Stimulated activated CD4-positive, alpha-beta T cell treated with anti-CD3 and anti-CD28 coated beads, Interleukin-1b, Interleukin-23, amount 100 ng/mL, for 24 hours (primary cell): ENCODE measurements at regions not wholly inside any gene's neighbourhood (a gene's known extent, or its start where the extent isn't known, plus 50 kb on each side); places are given as distances from the start of the nearest gene placed in this dataset.

Experiments used
- DNase-seq, 4 experiments: peaks; one replicate each; pipeline ENCODE4 v3.0.0-alpha.2; 2020; ENCODE audit warnings: low read depth in 4 of 4, low spot score in 1 of 4

- DNase-seq, result no peak
These were observed 295.8 kb downstream of the GABRB3 start for GRCh38 chr15:26477044-26477443.

GRCh38 chr15:26475554-26475953, 297.3 kb downstream of the GABRB3 start:
- DNase-seq, result no peak

GRCh38 chr15:26472661-26473060, 300.2 kb downstream of the GABRB3 start:
- DNase-seq, result no peak

GRCh38 chr15:26461847-26462608, 310.8 kb downstream of the GABRB3 start:
- no peak for DNase-seq

DNA sequence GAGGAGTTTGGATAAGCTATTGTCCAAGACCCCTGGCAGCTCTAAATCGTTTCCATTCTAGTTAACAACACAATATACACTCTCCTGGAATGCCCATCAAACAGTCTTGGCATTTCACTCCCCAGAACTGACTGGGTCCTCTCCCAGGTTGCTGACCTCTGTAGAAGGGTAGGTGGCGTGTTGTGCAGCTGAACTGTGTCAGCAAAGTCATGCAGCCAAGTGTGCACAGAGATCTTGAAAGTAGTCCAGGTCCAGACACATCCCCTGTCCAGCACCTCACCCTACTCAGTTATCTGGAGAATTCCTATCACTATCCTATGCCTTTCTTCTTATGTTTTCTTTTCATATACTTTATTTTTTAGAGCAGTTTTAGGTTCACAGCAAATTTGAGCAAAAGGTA, 312.7 kb downstream of the GABRB3 start:
- no peak for DNase-seq

- DNase-seq, result no peak
These were observed 317.0 kb downstream of the GABRB3 start for GRCh38 chr15:26455828-26456227.

DNA sequence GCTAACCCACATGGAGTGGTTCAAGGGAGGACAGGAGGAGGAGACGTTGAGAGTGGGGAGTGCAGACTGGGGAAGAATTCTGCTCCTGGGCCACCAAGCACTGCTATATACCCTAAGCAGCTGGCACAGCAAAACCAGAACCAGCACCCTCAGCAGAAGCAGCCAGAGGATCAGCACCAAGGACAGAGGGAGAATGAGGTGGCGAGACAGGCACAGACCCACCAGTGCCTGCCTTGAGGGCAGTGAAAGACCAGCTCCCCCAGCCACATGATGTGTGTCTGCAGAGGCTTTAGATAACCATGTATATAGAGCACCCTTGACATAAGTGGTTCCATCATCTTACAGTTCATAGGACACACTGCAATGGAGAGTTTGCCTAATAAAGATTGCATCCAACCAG, 319.0 kb downstream of the GABRB3 start:
- no peak for DNase-seq

- no peak for DNase-seq
These were observed 320.9 kb downstream of the GABRB3 start for GRCh38 chr15:26451995-26452394.

- no peak for DNase-seq
These were observed 323.6 kb downstream of the GABRB3 start for GRCh38 chr15:26449291-26449690.

DNA sequence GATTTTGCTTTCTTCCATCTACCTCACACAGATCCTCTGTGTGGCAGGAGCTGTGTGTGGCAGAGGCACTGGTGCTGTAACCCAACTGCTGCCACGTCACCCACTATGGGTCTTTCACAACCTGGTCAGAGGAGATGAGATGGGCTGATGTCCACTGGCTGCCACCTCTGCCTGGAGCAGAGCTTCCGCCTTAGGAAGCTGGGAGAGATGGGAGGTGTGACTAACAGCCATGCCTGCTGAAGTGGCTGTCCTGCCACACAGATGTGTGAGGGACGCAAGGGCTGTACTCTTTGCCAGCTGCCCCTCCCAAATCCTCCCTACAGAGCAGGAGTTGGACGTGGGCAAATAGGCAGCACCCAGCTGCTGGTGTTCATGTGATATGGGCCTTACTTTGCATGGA, 329.5 kb downstream of the GABRB3 start:
- no peak for DNase-seq

DNA sequence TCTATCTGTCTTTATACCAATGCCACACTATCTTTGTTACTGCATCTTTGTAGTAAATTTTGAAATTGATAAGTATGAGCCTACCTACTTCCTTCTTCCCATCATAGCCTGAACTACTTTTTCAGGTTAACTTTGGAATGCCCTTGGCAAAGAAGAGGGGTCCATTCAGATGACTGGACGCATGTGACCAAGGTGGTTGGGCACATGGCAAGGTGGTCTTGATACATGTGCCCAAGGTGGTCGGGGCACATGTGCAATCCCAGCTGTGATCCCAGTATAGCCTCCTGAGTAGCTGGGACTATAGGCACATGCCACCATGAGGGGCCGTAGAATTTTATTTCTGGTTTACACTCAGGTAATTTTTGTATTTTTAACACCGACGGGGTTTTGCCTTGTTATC, 330.2 kb downstream of the GABRB3 start:
- DNase-seq, result no peak

- no peak for DNase-seq
These were observed 333.2 kb downstream of the GABRB3 start for GRCh38 chr15:26439681-26440080.

DNA sequence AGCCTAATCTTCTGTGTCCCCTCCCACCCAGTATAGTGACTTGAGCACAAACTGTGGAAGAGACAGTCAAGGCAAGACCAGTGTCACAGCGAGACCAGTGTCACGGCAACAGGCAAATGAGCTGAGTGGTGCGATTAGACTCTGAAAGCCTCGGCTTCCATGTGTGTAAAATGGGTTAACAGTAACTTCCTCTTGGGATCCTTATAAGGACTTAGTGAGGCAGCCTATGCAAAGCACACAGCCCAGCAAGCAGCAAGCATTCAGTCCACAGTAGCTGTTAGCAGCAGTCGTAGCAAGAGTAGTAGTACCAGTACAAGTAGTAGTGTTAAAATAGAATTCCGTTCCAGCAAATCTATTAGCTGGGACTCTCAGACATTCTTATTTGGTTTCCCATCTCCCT, 334.1 kb downstream of the GABRB3 start:
- no peak for DNase-seq

GRCh38 chr15:26438316-26438715, 334.6 kb downstream of the GABRB3 start:
- no peak for DNase-seq

DNA sequence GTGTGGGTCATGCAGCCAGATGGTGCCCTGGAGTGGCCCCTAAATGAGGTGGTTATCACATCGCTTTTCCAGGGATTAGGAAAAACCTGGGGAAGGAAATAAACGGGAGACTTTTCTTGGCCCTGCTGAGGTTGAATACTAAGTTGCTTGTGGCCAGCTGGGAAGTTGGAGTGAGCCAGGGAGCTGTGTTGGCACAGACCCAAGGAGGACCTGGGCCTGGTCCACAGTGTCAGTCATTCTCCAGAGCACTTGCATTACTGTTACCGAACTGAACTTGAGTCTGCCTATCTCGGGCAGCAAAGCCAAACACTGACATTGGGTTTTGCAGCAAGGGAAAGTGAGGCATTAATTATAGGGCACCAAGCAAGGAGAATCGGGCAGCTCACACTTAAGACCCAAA, 339.0 kb downstream of the GABRB3 start:
- DNase-seq, result no peak

DNA sequence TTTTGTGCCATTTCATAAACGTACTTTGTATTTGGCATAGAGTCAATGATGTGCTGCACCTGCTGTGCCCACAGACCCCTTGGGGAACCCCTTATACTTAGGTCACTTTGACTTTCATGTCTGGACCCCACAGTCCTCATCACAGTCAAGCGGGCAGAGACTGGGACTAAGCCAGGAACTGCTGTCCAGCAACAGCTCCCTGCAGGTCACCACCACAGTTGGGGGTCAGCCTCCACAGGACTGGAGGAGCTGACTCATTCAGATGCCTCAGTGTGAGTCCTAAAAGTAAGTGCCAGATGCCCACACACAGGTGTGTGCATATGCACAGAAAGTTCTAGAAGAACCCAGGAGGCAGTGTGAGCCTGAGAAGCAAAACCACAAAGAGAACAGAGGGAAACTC, 339.8 kb downstream of the GABRB3 start:
- no peak for DNase-seq

DNA sequence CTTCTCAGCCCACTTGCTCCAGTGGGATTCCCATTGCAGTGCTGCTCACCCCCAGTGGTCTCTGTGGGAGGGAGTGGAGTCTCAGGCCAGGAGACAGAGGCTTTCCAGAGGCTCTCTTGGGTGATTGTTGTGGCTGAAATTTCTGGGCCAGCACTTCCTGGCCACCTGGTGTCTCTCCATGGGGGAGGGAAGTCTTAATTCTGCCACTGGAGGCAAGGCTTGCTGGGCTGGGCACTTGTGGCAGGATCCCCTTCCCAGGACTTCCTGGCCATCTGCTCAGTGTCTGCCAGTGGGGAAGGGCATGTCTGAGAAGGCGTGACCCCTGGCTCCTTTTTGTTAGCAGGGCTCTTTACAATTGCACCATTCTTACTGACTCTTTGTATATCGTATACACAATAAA, 351.8 kb downstream of the GABRB3 start:
- no peak for DNase-seq

- no peak for DNase-seq
These were observed 377.2 kb downstream of the GABRB3 start for GRCh38 chr15:26395624-26396023.

DNA sequence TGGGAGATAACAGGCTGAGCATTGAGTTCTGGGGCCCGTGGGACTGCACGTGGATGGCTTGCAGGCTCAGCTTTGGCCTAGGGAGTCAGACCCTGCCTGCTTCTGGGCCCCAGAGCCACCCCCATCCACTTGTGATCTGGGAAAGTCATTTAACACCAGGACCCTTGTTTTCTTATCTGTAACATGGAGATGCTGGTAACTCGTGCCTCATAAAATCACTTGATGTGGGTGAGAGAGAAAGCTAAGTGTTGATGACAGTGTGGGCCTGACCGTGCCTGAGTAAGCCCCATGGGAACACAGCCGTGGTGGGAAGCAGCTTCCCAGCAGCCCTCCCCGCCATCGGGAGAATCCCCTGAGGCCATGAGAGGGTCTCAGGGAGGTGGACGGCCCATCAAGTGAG, 378.1 kb downstream of the GABRB3 start:
- no peak for DNase-seq

DNA sequence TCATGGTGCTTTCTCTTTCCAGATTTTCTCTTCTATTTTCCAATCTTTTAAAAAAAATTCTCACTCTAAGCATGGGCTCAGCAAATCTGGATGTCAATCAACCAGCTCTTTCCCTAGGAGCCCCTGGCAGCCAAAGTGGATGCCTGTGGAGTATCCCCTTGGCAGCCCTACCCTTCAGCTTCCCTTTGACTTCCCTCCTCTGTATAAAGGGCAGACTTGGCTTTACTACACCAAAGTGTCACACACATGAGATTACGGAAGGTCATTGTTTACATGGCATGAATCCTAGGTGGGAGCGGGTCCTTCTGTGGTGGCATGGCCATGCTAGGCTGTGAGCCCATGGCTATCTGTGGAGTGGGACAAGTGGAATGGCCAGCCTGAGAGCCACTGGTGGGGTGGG, 379.9 kb downstream of the GABRB3 start:
- DNase-seq, result no peak

DNA sequence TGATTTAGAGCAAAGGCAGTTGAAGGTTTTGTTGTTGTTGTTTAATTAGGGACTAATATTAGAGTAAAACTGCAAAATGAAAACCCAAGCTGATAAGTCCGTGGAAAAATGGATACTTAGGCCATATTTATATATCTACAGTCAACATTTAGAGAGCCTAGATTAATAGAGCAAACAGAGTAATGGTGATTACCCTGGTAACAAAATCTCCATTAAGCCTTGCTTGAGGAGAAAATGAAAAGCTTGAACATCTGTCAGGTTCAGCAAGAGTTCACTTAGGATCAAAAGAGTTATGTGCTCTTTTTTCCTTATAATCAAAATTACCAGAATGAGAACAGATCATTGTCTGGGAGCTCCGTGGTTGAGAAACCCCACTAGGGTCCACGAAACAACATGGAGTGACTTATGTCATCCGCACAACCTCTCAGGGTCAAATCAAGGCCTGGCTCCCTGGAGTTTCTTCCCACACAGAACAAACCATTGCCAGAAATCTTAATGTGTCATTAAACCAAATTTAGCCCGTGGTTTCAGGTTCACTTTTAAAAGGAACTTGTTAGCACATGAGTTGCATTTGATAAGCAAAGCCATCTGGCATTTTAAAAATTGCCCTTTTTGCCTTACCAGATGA, 381.2 kb downstream of the GABRB3 start:
- DNase-seq, result no peak

DNA sequence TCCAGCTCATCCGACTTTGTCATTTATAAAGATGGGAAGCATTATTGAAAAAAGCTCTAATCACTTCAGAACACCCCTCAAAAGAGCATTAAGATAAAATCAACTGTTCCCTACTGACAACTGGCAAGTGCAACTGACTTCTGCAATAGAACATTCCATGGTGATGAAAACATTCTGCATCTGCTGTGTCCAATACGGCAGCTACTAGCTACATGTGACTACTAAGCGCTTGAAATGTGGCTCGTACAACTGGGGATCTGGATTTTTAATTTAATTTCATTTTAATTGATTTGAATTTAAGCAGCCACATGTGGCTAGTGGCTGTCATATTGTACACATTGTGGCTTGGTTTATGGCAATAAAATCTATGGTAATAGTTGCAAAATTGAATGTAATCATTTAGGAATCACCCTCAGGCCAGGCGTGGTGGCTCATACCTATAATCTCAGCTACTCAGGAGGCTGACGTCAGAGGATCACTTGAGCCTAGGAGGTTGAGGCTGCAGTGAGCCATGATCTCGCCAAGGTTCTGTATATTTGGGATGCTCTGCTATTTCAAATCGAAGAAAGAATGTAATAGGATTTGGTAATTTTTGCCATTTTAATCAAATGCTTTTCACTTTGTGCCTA, 390.3 kb downstream of the GABRB3 start:
- no peak for DNase-seq

DNA sequence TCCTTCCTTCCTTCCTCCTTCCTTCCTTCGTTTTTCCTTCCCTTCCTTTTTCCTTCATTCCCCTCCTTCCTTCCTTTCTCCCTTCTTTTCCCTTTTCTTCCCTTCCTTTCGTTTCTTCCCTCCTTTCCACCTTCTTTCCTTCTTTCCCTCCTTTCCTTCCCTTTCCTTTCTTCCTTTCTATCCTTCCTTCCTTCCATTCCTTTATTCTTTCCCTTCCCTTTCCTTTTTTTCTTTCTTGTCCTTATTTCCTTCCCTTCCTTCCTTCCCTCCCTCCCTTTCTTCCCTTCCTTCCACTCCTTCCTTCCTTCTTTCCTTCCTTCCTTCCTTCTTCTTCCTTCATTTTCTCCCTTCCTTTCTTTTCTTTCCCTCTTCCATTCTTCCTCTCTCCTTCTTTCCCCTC, 394.6 kb downstream of the GABRB3 start:
- no peak for DNase-seq
